ENCODE measurements at regions not wholly inside any gene's neighbourhood (a gene's known extent, or its start where the extent isn't known, plus 50 kb on each side); places are given as distances from the start of the nearest gene placed in this dataset.

- no peak for TF ChIP-seq CTCF (conservative IDR thresholded peaks at IDR 0.05; ENCODE audit: low read depth, low read length)
- H3K4me1 ChIP-seq (ENCODE audit: low read depth, poor library complexity, severe bottlenecking) = no peaks in the 10 kb centered on the region
- H3K9ac ChIP-seq = no peak overlapping the region
- H4K20me1 ChIP-seq (ENCODE audit: insufficient read depth) = no peaks in the 10 kb centered on the region
- H3K79me2 ChIP-seq (ENCODE audit: insufficient read depth, low read depth) = no peaks in the 10 kb centered on the region
- no peak overlapping the region for H3K4me3 ChIP-seq (IDR thresholded peaks at IDR 0.05; ENCODE audit: insufficient read depth, low read depth, low read length)
- H3K27me3 ChIP-seq (ENCODE audit: insufficient read depth, low read depth) = no peaks in the 10 kb centered on the region
- H3K36me3 ChIP-seq (ENCODE audit: insufficient read depth) = no peaks in the 10 kb centered on the region
- H3K27ac ChIP-seq = no peak overlapping the region
- no peak overlapping the region for H3K4me2 ChIP-seq
- H2AFZ ChIP-seq (ENCODE audit: low read depth) = no peak overlapping the region
These were observed 257.6 kb upstream of the IGFBP3 start for GRCh38 chr7:46178661-46179060.

GRCh38 chr7:46177821-46178220 lies 256.7 kb upstream of the IGFBP3 start:
- Histone ChIP-seq H4K20me1 (ENCODE audit: insufficient read depth) (no peaks in the 10 kb centered on the region), H3K4me2 (no peak overlapping the region), H3K9ac (no peak overlapping the region), H3K27ac (no peak overlapping the region), H3K4me1 (ENCODE audit: low read depth, poor library complexity, severe bottlenecking) (no peaks in the 10 kb centered on the region), H3K4me3 (IDR thresholded peaks at IDR 0.05; ENCODE audit: insufficient read depth, low read depth, low read length) (no peak overlapping the region), H2AFZ (ENCODE audit: low read depth) (no peak overlapping the region), H3K36me3 (ENCODE audit: insufficient read depth) (no peaks in the 10 kb centered on the region), H3K27me3 (ENCODE audit: insufficient read depth, low read depth) (no peaks in the 10 kb centered on the region), H3K79me2 (ENCODE audit: insufficient read depth, low read depth) (no peaks in the 10 kb centered on the region)
- no peak for TF ChIP-seq CTCF (conservative IDR thresholded peaks at IDR 0.05; ENCODE audit: low read depth, low read length)

DNA sequence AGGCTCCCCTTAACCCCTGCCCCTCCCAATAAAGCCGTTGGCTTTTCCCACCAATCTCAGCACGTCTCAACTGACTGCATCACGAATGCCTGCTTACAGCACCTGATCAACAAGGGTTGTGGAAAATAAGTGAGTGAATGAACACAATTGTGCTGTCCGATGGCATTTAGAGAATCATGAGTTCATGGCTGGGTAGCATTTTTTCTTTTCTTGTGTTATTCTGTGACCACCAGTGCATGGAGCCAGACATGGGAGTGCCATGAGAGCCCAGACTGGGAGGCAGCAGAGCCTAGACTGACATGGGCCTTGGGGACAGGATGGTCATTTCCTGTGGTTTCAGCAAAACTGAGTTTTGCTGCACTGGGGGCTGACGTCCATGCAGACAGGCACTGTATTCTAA lies 254.1 kb upstream of the IGFBP3 start:
- Histone ChIP-seq H2AFZ (ENCODE audit: low read depth) (no peak overlapping the region), H3K27me3 (ENCODE audit: insufficient read depth, low read depth) (no peaks in the 10 kb centered on the region), H4K20me1 (ENCODE audit: insufficient read depth) (no peaks in the 10 kb centered on the region), H3K4me3 (IDR thresholded peaks at IDR 0.05; ENCODE audit: insufficient read depth, low read depth, low read length) (no peak overlapping the region), H3K4me1 (ENCODE audit: low read depth, poor library complexity, severe bottlenecking) (no peaks in the 10 kb centered on the region), H3K4me2 (no peak overlapping the region), H3K27ac (no peak overlapping the region), H3K36me3 (ENCODE audit: insufficient read depth) (no peaks in the 10 kb centered on the region), H3K9ac (no peak overlapping the region), H3K79me2 (ENCODE audit: insufficient read depth, low read depth) (no peaks in the 10 kb centered on the region)
- no peak for TF ChIP-seq CTCF (conservative IDR thresholded peaks at IDR 0.05; ENCODE audit: low read depth, low read length)

DNA sequence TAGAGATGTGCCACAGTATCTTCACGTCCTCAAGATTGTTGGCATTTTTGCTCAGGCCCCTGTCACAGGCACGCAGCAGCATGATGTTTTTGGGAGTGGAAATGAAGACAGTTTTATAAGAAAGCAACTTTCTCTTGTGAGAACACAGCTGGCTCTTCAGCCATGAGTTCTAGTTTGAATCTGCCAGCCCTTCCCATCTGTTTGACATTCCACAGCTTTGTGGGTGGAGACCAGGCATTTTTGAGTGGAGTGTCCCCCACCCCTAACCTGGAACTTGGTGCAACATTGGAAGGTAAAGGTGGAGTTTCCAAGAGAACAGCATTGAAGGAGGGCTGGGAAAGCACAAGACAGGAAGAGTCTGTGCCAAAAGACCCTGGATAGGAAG lies 253.1 kb upstream of the IGFBP3 start:
- TF ChIP-seq CTCF (conservative IDR thresholded peaks at IDR 0.05; ENCODE audit: low read depth, low read length) = no peak
- Histone ChIP-seq H3K27ac (no peak overlapping the region), H3K36me3 (ENCODE audit: insufficient read depth) (no peaks in the 10 kb centered on the region), H3K9ac (no peak overlapping the region), H2AFZ (ENCODE audit: low read depth) (no peak overlapping the region), H3K4me3 (IDR thresholded peaks at IDR 0.05; ENCODE audit: insufficient read depth, low read depth, low read length) (no peak overlapping the region), H4K20me1 (ENCODE audit: insufficient read depth) (no peaks in the 10 kb centered on the region), H3K79me2 (ENCODE audit: insufficient read depth, low read depth) (no peaks in the 10 kb centered on the region), H3K27me3 (ENCODE audit: insufficient read depth, low read depth) (no peaks in the 10 kb centered on the region), H3K4me2 (no peak overlapping the region), H3K4me1 (ENCODE audit: low read depth, poor library complexity, severe bottlenecking) (no peaks in the 10 kb centered on the region)
